ENCODE measurements at regions not wholly inside any gene's neighbourhood (a gene's known extent, or its start where the extent isn't known, plus 50 kb on each side); places are given as distances from the start of the nearest gene placed in this dataset.

DNA sequence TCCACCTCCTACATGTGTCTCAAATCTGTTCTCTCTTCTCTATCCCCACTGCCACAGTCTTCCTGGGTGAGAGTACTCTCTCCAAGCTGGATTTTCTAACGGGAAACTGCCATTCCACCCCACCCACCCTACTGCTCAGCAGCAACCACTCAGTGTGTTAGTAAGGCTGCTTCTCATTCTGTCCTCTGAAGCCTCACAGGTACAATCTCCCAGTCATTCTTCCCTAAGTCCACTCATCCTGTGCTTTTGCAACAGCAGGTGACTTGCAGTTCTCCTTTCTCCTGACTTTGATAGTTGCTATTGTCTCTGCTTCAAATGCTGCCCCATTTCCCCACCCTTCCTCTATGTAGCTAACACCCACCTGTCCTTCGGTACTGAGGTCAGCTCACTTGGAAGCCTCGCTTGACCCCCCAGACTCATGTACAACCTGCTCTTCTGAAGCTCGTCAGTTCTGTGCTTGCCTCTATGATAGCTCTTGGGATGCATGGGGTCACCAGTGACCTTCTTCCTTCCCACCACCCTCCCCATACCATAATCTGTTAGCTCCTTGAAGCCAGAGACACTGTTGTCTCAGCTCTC, 188.9 kb downstream of the RRAGC start:
- Histone ChIP-seq H2AFZ (ENCODE audit: low read length) (no peak overlapping the region), H3K27me3 (ENCODE audit: insufficient read depth, low read length) (no peaks in the 10 kb centered on the region), H3K4me3 (ENCODE audit: low read depth, low read length, poor library complexity, severe bottlenecking) (no peak overlapping the region), H3K9ac (ENCODE audit: low read length) (no peak overlapping the region), H3K27ac (ENCODE audit: low read depth, low read length, poor library complexity, severe bottlenecking) (no peak overlapping the region), H3K9me3 (ENCODE audit: low read length) (peaks cover 2% of the 10 kb centered on the region; the same call in 1 of the 2 replicates), H3K36me3 (ENCODE audit: insufficient read depth, low read length) (no peaks in the 10 kb centered on the region), H3K79me2 (ENCODE audit: insufficient read depth, low read length) (no peaks in the 10 kb centered on the region), H3K9me2 (ENCODE audit: low read depth, low read length) (no peaks in the 10 kb centered on the region), H3F3A (ENCODE audit: insufficient read depth, low read length) (no peaks in the 10 kb centered on the region), H3K4me2 (ENCODE audit: low read length) (no peak overlapping the region), H3K4me1 (ENCODE audit: insufficient read depth, low read length, severe bottlenecking) (no peaks in the 10 kb centered on the region), H4K20me1 (ENCODE audit: insufficient read depth, low read length) (no peaks in the 10 kb centered on the region)
- no peak for TF ChIP-seq EZH2 (IDR thresholded peaks at IDR 0.05; ENCODE audit: borderline replicate concordance, low read length)
- TF ChIP-seq, protein P1, sequence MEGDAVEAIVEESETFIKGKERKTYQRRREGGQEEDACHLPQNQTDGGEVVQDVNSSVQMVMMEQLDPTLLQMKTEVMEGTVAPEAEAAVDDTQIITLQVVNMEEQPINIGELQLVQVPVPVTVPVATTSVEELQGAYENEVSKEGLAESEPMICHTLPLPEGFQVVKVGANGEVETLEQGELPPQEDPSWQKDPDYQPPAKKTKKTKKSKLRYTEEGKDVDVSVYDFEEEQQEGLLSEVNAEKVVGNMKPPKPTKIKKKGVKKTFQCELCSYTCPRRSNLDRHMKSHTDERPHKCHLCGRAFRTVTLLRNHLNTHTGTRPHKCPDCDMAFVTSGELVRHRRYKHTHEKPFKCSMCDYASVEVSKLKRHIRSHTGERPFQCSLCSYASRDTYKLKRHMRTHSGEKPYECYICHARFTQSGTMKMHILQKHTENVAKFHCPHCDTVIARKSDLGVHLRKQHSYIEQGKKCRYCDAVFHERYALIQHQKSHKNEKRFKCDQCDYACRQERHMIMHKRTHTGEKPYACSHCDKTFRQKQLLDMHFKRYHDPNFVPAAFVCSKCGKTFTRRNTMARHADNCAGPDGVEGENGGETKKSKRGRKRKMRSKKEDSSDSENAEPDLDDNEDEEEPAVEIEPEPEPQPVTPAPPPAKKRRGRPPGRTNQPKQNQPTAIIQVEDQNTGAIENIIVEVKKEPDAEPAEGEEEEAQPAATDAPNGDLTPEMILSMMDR (IDR thresholded peaks at IDR 0.05; ENCODE audit: low read length), result no peak

DNA sequence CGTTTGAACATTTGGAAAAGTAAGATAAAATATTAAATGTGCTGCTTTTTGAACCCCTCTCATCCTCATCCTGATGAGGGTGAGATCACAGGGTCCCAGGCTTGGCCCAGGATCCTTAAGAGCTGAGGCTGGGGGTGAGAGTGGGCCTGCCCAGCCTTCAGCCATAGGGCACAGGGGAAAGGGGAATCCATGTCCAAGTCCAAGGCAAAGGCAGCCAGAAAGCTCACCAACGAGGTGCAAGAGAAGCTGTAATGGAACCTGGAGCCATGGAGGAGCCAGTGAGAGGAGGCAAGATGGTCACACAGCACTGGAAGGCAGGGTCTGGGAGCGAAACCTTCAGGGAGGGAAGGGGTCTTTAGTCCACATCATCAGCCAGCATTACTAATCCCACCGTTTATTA, 191.9 kb downstream of the RRAGC start:
- peaks cover 3% of the 10 kb centered on the region; the same call in 1 of the 2 replicates for H3K9me3 ChIP-seq (ENCODE audit: low read length)

DNA sequence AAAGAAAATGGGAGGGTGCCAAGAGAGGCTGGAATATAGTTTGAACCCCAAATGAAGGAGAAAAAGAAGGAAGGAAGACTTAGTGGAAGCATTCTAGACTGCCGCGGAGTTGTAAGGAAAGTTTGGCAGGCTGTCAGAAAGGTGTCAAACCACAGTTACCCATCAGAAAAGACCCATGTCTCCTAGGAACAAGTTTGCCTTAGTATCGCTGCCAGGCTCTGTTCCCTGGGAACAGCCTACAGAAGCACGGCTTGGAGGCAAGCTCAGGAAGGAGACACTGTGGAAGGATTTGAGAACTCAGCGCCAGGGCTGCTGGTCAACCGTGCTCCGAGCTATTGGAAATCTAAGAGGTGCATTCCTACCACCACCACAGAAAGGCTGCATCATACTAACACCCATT, 197.4 kb downstream of the RRAGC start:
- TF ChIP-seq, protein P1 (IDR thresholded peaks at IDR 0.05; ENCODE audit: low read length), result no peak
- no peak for TF ChIP-seq EZH2 (IDR thresholded peaks at IDR 0.05; ENCODE audit: borderline replicate concordance, low read length)
- Histone ChIP-seq H4K20me1 (ENCODE audit: insufficient read depth, low read length) (no peaks in the 10 kb centered on the region), H3K27ac (ENCODE audit: low read depth, low read length, poor library complexity, severe bottlenecking) (no peak overlapping the region), H3K4me2 (ENCODE audit: low read length) (no peak overlapping the region), H3K9ac (ENCODE audit: low read length) (no peak overlapping the region), H3K4me3 (ENCODE audit: low read depth, low read length, poor library complexity, severe bottlenecking) (no peak overlapping the region), H3K4me1 (ENCODE audit: insufficient read depth, low read length, severe bottlenecking) (no peaks in the 10 kb centered on the region), H3K36me3 (ENCODE audit: insufficient read depth, low read length) (no peaks in the 10 kb centered on the region), H3K9me2 (ENCODE audit: low read depth, low read length) (no peaks in the 10 kb centered on the region), H3K9me3 (ENCODE audit: low read length) (peaks cover 3% of the 10 kb centered on the region; the same call in 1 of the 2 replicates), H3F3A (ENCODE audit: insufficient read depth, low read length) (no peaks in the 10 kb centered on the region), H3K79me2 (ENCODE audit: insufficient read depth, low read length) (no peaks in the 10 kb centered on the region), H2AFZ (ENCODE audit: low read length) (no peak overlapping the region), H3K27me3 (ENCODE audit: insufficient read depth, low read length) (no peaks in the 10 kb centered on the region)

More for the DNA sequence above, 191.9 kb downstream of the RRAGC start:
- Histone ChIP-seq H3K9me2 (ENCODE audit: low read depth, low read length) (no peaks in the 10 kb centered on the region), H3K4me3 (ENCODE audit: low read depth, low read length, poor library complexity, severe bottlenecking) (no peak overlapping the region), H3K4me1 (ENCODE audit: insufficient read depth, low read length, severe bottlenecking) (no peaks in the 10 kb centered on the region), H3K27ac (ENCODE audit: low read depth, low read length, poor library complexity, severe bottlenecking) (no peak overlapping the region), H3K79me2 (ENCODE audit: insufficient read depth, low read length) (no peaks in the 10 kb centered on the region), H3F3A (ENCODE audit: insufficient read depth, low read length) (no peaks in the 10 kb centered on the region), H3K4me2 (ENCODE audit: low read length) (no peak overlapping the region), H3K27me3 (ENCODE audit: insufficient read depth, low read length) (no peaks in the 10 kb centered on the region), H3K9ac (ENCODE audit: low read length) (no peak overlapping the region), H4K20me1 (ENCODE audit: insufficient read depth, low read length) (no peaks in the 10 kb centered on the region), H2AFZ (ENCODE audit: low read length) (no peak overlapping the region), H3K36me3 (ENCODE audit: insufficient read depth, low read length) (no peaks in the 10 kb centered on the region)
- TF ChIP-seq EZH2 (IDR thresholded peaks at IDR 0.05; ENCODE audit: borderline replicate concordance, low read length), result no peak
- TF ChIP-seq, protein P1 (IDR thresholded peaks at IDR 0.05; ENCODE audit: low read length), result no peak

Data from OCI-LY1 (cell line).